ENCODE measurements at regions not wholly inside any gene's neighbourhood (a gene's known extent, or its start where the extent isn't known, plus 50 kb on each side); places are given as distances from the start of the nearest gene placed in this dataset.

- POLR2A ChIA-PET: no interaction called here
- DNase-seq: no peak
- CTCF ChIA-PET: no interaction called here
Observed at GRCh38 chr1:227451057-227451456, 112.3 kb upstream of the ZNF678 start.

GRCh38 chr1:227450489-227450888 is 112.9 kb upstream of the ZNF678 start:
- no peak overlapping the region for H3K9ac ChIP-seq
- H3K9me2 ChIP-seq: no peaks in the 10 kb centered on the region
- H3K4me2 ChIP-seq: no peak overlapping the region
- no peak for DNase-seq
- no peaks in the 10 kb centered on the region for H3F3A ChIP-seq (replicated peaks; ENCODE audit: insufficient read depth)
- no peaks in the 10 kb centered on the region for H3K79me2 ChIP-seq (ENCODE audit: insufficient read depth)
- TF ChIP-seq POLR2AphosphoS5 (IDR thresholded peaks at IDR 0.05; ENCODE audit: low read depth, low read length): no peak
- TF ChIP-seq FOXM1 (IDR thresholded peaks at IDR 0.05; ENCODE audit: low read depth): no peak
- TF ChIP-seq CHD2 (IDR thresholded peaks at IDR 0.05; ENCODE audit: low read length, partially characterized antibody): no peak
- TF ChIP-seq TEAD4 (IDR thresholded peaks at IDR 0.05; ENCODE audit: borderline replicate concordance, insufficient read depth): no peak
- TF ChIP-seq TAF1 (IDR thresholded peaks at IDR 0.05; ENCODE audit: borderline replicate concordance, low read depth, low read length): no peak
- no peak for TF ChIP-seq CTCF (IDR thresholded peaks at IDR 0.05)
- TF ChIP-seq NRF1 (IDR thresholded peaks at IDR 0.05; ENCODE audit: low read depth, low read length): no peak
- TF ChIP-seq TCF12 (IDR thresholded peaks at IDR 0.05): no peak
- no peak for TF ChIP-seq RAD21 (IDR thresholded peaks at IDR 0.05; ENCODE audit: low read length)
- no peak for TF ChIP-seq EZH2phosphoT487 (IDR thresholded peaks at IDR 0.05; ENCODE audit: borderline replicate concordance, low read depth)
- no peak for TF ChIP-seq RFX5 (IDR thresholded peaks at IDR 0.05; ENCODE audit: low read length)
- no peak for TF ChIP-seq MAX (IDR thresholded peaks at IDR 0.05; ENCODE audit: low read depth)
- TF ChIP-seq GATA2 (CRISPR knock-in tag; IDR thresholded peaks at IDR 0.05): no peak
- no peak for TF ChIP-seq USF2 (IDR thresholded peaks at IDR 0.05; ENCODE audit: borderline replicate concordance, low read depth, low read length)
- TF ChIP-seq FOXJ3 (CRISPR knock-in tag; IDR thresholded peaks at IDR 0.05): no peak
- no peaks in the 10 kb centered on the region for H3K9me3 ChIP-seq
- H3K27me3 ChIP-seq (ENCODE audit: insufficient read depth): no peaks in the 10 kb centered on the region
- peaks cover 0 to 15% of the 10 kb centered on the region in 2 experiments; a peak in 1 of 4 replicates for H3K4me1 ChIP-seq (ENCODE audit: control insufficient read depth in 1 of 2, insufficient read depth in 2 of 2, low read depth in 1 of 2, low read length in 1 of 2)
- H3K27ac ChIP-seq (ENCODE audit: low read depth in 2 of 2, low read length in 1 of 2): no peak overlapping the region
- no peaks in the 10 kb centered on the region for H3K36me3 ChIP-seq (replicated peaks in 1 of 2; ENCODE audit: control insufficient read depth in 1 of 2, insufficient read depth in 2 of 2, low read length in 1 of 2)
- 43% methylated on average over 2 of the region's 2 CpGs for WGBS (ENCODE audit: low lambda C conversion rate)
- ChIA-PET POLR2A (no interaction called here), CTCF (no interaction called here)
- no peak overlapping the region for H2AFZ ChIP-seq (ENCODE audit: low read depth)
- H3K4me3 ChIP-seq (ENCODE audit: low read depth in 2 of 2, low read length in 1 of 2): no peak overlapping the region
- no peaks in the 10 kb centered on the region for H4K20me1 ChIP-seq (ENCODE audit: insufficient read depth)

More at GRCh38 chr1:227451057-227451456, 112.3 kb upstream of the ZNF678 start:
- peaks cover 0 to 15% of the 10 kb centered on the region in 2 experiments; a peak in 1 of 4 replicates for H3K4me1 ChIP-seq (ENCODE audit: control insufficient read depth in 1 of 2, insufficient read depth in 2 of 2, low read depth in 1 of 2, low read length in 1 of 2)
- H3K79me2 ChIP-seq (ENCODE audit: insufficient read depth): no peaks in the 10 kb centered on the region
- no peak overlapping the region for H3K4me3 ChIP-seq (ENCODE audit: low read depth in 2 of 2, low read length in 1 of 2)
- no peaks in the 10 kb centered on the region for H3K9me2 ChIP-seq
- WGBS (ENCODE audit: low lambda C conversion rate): 55% methylated on average over 2 of the region's 2 CpGs
- no peak overlapping the region for H3K27ac ChIP-seq (ENCODE audit: low read depth in 2 of 2, low read length in 1 of 2)
- H3F3A ChIP-seq (replicated peaks; ENCODE audit: insufficient read depth): no peaks in the 10 kb centered on the region
- H3K9me3 ChIP-seq: no peaks in the 10 kb centered on the region
- no peak for TF ChIP-seq CTCF (IDR thresholded peaks at IDR 0.05)
- no peak for TF ChIP-seq EZH2phosphoT487 (IDR thresholded peaks at IDR 0.05; ENCODE audit: borderline replicate concordance, low read depth)
- TF ChIP-seq RCOR1 (IDR thresholded peaks at IDR 0.05; ENCODE audit: low read length): no peak
- TF ChIP-seq NFIC (IDR thresholded peaks at IDR 0.05; ENCODE audit: borderline replicate concordance): no peak
- TF ChIP-seq RXRA (IDR thresholded peaks at IDR 0.05; ENCODE audit: borderline replicate concordance, low read depth): no peak
- TF ChIP-seq IRF3 (IDR thresholded peaks at IDR 0.05; ENCODE audit: low read depth, low read length): no peak
- no peak for TF ChIP-seq GABPA (IDR thresholded peaks at IDR 0.05; ENCODE audit: low read depth)
- H4K20me1 ChIP-seq (ENCODE audit: insufficient read depth): no peaks in the 10 kb centered on the region
- no peak overlapping the region for H2AFZ ChIP-seq (ENCODE audit: low read depth)
- H3K4me2 ChIP-seq: no peak overlapping the region
- no peak overlapping the region for H3K9ac ChIP-seq
- no peaks in the 10 kb centered on the region for H3K36me3 ChIP-seq (replicated peaks in 1 of 2; ENCODE audit: control insufficient read depth in 1 of 2, insufficient read depth in 2 of 2, low read length in 1 of 2)
- no peaks in the 10 kb centered on the region for H3K27me3 ChIP-seq (ENCODE audit: insufficient read depth)
